Nephron (organoid): ENCODE measurements at regions not wholly inside any gene's neighbourhood (a gene's known extent, or its start where the extent isn't known, plus 50 kb on each side); places are given as distances from the start of the nearest gene placed in this dataset.

Source experiments
- H3K27ac Mint-ChIP-seq, 3 experiments: 2 replicates each; pipeline ENCODE4 v1.8.0; 2020; ENCODE audit warnings: mixed read lengths in 3 of 3, mild to moderate bottlenecking in 2 of 3, moderate library complexity in 1 of 3
- H3K27me3 Mint-ChIP-seq: 2 replicates; pipeline ENCODE4 v1.8.0; 2021; ENCODE audit warnings: low read depth, mild to moderate bottlenecking, moderate library complexity, mixed read lengths
- H3K36me3 Mint-ChIP-seq: 2 replicates; pipeline ENCODE4 v1.8.0; 2020; ENCODE audit warnings: low read depth, mixed read lengths
- H3K4me1 Mint-ChIP-seq: 2 replicates; pipeline ENCODE4 v1.8.0; 2020; ENCODE audit warnings: mixed read lengths
- H3K4me3 Mint-ChIP-seq, 3 experiments: 2 replicates each; pipeline ENCODE4 v1.8.0; 2020; ENCODE audit warnings: mild to moderate bottlenecking in 3 of 3, mixed read lengths in 3 of 3, moderate library complexity in 2 of 3
- H3K9me3 Mint-ChIP-seq: 2 replicates; pipeline ENCODE4 v1.8.0; 2020; ENCODE audit warnings: mixed read lengths
- CTCF ChIP-seq, 3 experiments: fragments of 200-600 bp; sonication (generic); IDR thresholded peaks; one replicate each; pipeline ENCODE4 v1.5.0; 2021; ENCODE audit warnings: antibody characterized with exemption in 3 of 3; ENCODE audit not compliant: unreplicated experiment in 3 of 3

GRCh38 chrX:774536-774935 is 143.9 kb downstream of the SHOX start:
- Mint-ChIP-seq H3K27me3 (peaks cover 51% of the 10 kb centered on the region), H3K4me1 (no peaks in the 10 kb centered on the region), H3K9me3 (no peaks in the 10 kb centered on the region), H3K36me3 (no peaks in the 10 kb centered on the region), H3K27ac (no peak overlapping the region), H3K4me3 (no peak overlapping the region)
- TF ChIP-seq CTCF (IDR thresholded peaks at IDR 0.05; ENCODE audit: unreplicated experiment in 3 of 3): no peak

DNA sequence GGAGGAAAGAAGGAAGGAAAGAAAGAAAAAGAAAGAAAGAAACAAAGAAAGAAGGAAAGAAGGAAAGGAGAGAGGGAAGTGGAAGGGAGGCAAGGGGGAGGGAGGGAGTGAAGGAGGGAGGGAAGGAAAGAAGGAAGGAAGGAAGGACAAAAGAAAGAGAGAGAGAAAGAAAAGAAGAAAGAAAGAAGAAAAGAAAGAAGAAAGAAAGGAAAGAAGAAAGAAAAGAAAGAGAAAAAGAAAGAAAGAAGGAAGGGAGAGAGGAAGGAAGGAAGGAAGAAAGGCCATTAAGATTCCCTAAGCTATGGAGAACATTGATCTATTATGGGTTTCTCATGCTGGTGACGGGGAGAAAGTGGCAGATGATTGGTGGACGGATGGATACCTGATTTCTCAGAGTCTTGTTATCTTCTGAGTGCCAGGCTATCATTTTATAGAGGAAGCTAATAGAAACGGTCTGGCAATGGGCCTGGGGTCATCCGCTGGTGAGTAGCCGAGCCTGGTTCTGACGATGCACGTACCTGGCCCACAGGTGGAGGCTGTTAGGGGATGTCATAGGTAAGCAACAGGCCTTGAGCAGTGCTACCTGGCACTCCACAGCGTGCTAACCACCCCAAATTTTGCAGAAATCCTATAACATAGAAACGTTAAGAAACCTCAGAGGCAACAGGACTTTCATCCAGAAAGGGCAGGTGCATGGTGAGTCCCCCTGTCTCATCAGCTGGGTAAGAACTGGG is 142.9 kb downstream of the SHOX start:
- Mint-ChIP-seq H3K27me3 (peaks cover 47% of the 10 kb centered on the region), H3K4me3 (no peak overlapping the region), H3K4me1 (no peaks in the 10 kb centered on the region), H3K36me3 (no peaks in the 10 kb centered on the region), H3K9me3 (no peaks in the 10 kb centered on the region), H3K27ac (no peak overlapping the region)
- TF ChIP-seq CTCF (IDR thresholded peaks at IDR 0.05; ENCODE audit: unreplicated experiment in 3 of 3): no peak

DNA sequence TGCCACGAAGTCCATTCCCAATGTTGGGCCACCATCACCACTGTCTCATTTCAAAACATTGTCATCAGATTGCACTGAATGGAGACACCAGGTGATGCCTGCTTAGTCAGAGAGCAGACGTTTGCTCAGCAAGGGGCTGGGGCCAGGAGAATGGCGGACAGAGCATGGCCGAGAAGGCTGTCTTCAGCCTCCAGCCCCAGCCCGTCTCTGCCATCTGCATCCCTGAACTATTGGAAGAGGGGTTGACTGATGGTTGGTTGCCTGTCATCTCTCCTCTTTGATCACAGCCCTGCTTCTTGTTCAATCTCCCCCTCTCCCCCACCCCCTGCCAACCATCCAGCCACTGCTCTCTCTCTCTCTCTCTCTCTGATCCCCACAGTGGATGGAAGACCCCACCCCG is 140.9 kb downstream of the SHOX start:
- peaks cover 41% of the 10 kb centered on the region for H3K27me3 Mint-ChIP-seq
- H3K36me3 Mint-ChIP-seq: no peaks in the 10 kb centered on the region
- no peak for TF ChIP-seq CTCF (IDR thresholded peaks at IDR 0.05; ENCODE audit: unreplicated experiment in 3 of 3)
- H3K4me1 Mint-ChIP-seq: peaks cover 8% of the 10 kb centered on the region
- no peak overlapping the region for H3K4me3 Mint-ChIP-seq
- H3K9me3 Mint-ChIP-seq: no peaks in the 10 kb centered on the region
- H3K27ac Mint-ChIP-seq: no peak overlapping the region

GRCh38 chrX:769796-770195 is 139.2 kb downstream of the SHOX start:
- Mint-ChIP-seq H3K4me3 (no peak overlapping the region), H3K36me3 (no peaks in the 10 kb centered on the region), H3K4me1 (peaks cover 8% of the 10 kb centered on the region), H3K27me3 (peaks cover 36% of the 10 kb centered on the region), H3K27ac (no peak overlapping the region), H3K9me3 (no peaks in the 10 kb centered on the region)
- no peak for TF ChIP-seq CTCF (IDR thresholded peaks at IDR 0.05; ENCODE audit: unreplicated experiment in 3 of 3)

- Mint-ChIP-seq H3K4me3 (no peak overlapping the region), H3K36me3 (no peaks in the 10 kb centered on the region)
Observed at GRCh38 chrX:768596-768995, 138.0 kb downstream of the SHOX start.

More at GRCh38 chrX:768596-768995, 138.0 kb downstream of the SHOX start:
- H3K9me3 Mint-ChIP-seq: no peaks in the 10 kb centered on the region
- H3K27me3 Mint-ChIP-seq: peaks cover 30% of the 10 kb centered on the region
- no peak overlapping the region for H3K27ac Mint-ChIP-seq
- no peak for TF ChIP-seq CTCF (IDR thresholded peaks at IDR 0.05; ENCODE audit: unreplicated experiment in 3 of 3)
- H3K4me1 Mint-ChIP-seq: peaks cover 8% of the 10 kb centered on the region
